OCI-LY7 (cell line): ENCODE measurements at regions not wholly inside any gene's neighbourhood (a gene's known extent, or its start where the extent isn't known, plus 50 kb on each side); places are given as distances from the start of the nearest gene placed in this dataset.
A peak's percentile ranks its signal among the peaks of the same experiment; 100 is the strongest.
"Not testable (repeated sequence)": the region's sequence is repeated elsewhere in the genome, so short reads cannot be mapped to it uniquely, and the experiment has no call there.

Experiments used
- BruUV-seq: library from RNA; stranded (reverse); fragments of 400-500 nt; replicated peaks from 2 replicates; lab custom pipeline; 2021; lab: Mats Ljungman, UMichigan
- CTCF ChIA-PET: fragments of 300-600 bp; sonication (Branson Sonifier 250); formaldehyde crosslinking; loops from one replicate; lab custom pipeline; 2022; ENCODE audit warnings: antibody characterized with exemption; ENCODE audit not compliant: unreplicated experiment; lab: Charles Lee
- POLR2A ChIA-PET: fragments of 300-600 bp; sonication (Branson Sonifier 250); formaldehyde crosslinking; loops from one replicate; lab custom pipeline; 2022; ENCODE audit warnings: antibody characterized with exemption; lab: Charles Lee
- DNase-seq: peaks from one replicate; pipeline ENCODE4 v3.0.0-alpha.2; 2015; ENCODE audit warnings: low spot score
- H2AFZ ChIP-seq: fragments of 200-600 bp; sonication (generic), shearing (Covaris generic); 2 replicates; pipeline ENCODE4 v1.6.1; 2014; ENCODE audit warnings: mild to moderate bottlenecking, antibody characterized with exemption, low read length, moderate library complexity
- H3K27ac ChIP-seq: fragments of 200-600 bp; sonication (generic); 2 replicates; pipeline ENCODE4 v1.5.1; 2014; ENCODE audit warnings: mixed run types, low read depth, mild to moderate bottlenecking, moderate library complexity, low read length, inconsistent platforms; ENCODE audit not compliant: poor library complexity, severe bottlenecking
- H3K36me3 ChIP-seq: fragments of 200-600 bp; sonication (generic); 2 replicates; pipeline ENCODE4 v1.6.1; 2014; ENCODE audit warnings: mild to moderate bottlenecking, antibody characterized with exemption, low read length, moderate library complexity, mixed read lengths; ENCODE audit not compliant: insufficient read depth
- H3K4me1 ChIP-seq: fragments of 200-600 bp; sonication (generic); 2 replicates; pipeline ENCODE4 v1.5.1; 2014; ENCODE audit warnings: mild to moderate bottlenecking, low read length; ENCODE audit not compliant: insufficient read depth, poor library complexity, severe bottlenecking
- H3K4me2 ChIP-seq: fragments of 200-600 bp; sonication (generic); 2 replicates; pipeline ENCODE4 v1.6.1; 2014; ENCODE audit warnings: mild to moderate bottlenecking, low read length
- H3K4me3 ChIP-seq: fragments of 200-600 bp; sonication (generic); 2 replicates; pipeline ENCODE4 v1.5.1; 2014; ENCODE audit warnings: mild to moderate bottlenecking, low read depth, low read length; ENCODE audit not compliant: poor library complexity, severe bottlenecking
- H3K79me2 ChIP-seq: fragments of 200-600 bp; sonication (generic); 2 replicates; pipeline ENCODE4 v1.6.1; 2016; ENCODE audit warnings: low read depth, mild to moderate bottlenecking, low read length, moderate library complexity, mixed read lengths; ENCODE audit not compliant: insufficient read depth
- H3K9me2 ChIP-seq: fragments of 200-600 bp; sonication (generic); 2 replicates; pipeline ENCODE4 v1.6.1; 2016; ENCODE audit warnings: mild to moderate bottlenecking, low read length, mixed read lengths; ENCODE audit not compliant: insufficient read depth
- H3K9me3 ChIP-seq: fragments of 200-600 bp; sonication (generic); 2 replicates; pipeline ENCODE4 v1.6.1; 2014; ENCODE audit warnings: mild to moderate bottlenecking, mixed run types, low read length, mixed read lengths
- H4K20me1 ChIP-seq: fragments of 200-600 bp; sonication (generic); 2 replicates; pipeline ENCODE4 v1.6.1; 2014; ENCODE audit warnings: mild to moderate bottlenecking, antibody characterized with exemption, low read length, moderate library complexity, mixed read lengths; ENCODE audit not compliant: insufficient read depth
- CTCF ChIP-seq: fragments of 200-600 bp; sonication (generic); conservative IDR thresholded peaks from 2 replicates; pipeline ENCODE4 v1.5.1; 2014; ENCODE audit warnings: mild to moderate bottlenecking, antibody characterized with exemption, low read length, moderate library complexity, mixed read lengths
- EZH2phosphoT487 ChIP-seq: fragments of 200-600 bp; sonication (generic); IDR thresholded peaks from 2 replicates; pipeline ENCODE4 v1.6.1; 2018; ENCODE audit warnings: low read depth, borderline replicate concordance, mild to moderate bottlenecking, mixed run types, antibody characterized with exemption, low read length, moderate library complexity, mixed read lengths
- intact Hi-C: fragments of 100-400 bp; cut with micrococcal nuclease; formaldehyde crosslinking; loops from one replicate; pipeline ENCODE4 v1.10.0; 2022; ENCODE audit not compliant: unreplicated experiment

GRCh38 chr14:106395456-106396050, 869.2 kb downstream of the TMEM121 start:
- Histone ChIP-seq H4K20me1 (no peaks in the 10 kb centered on the region), H3K4me1 (peaks cover 9% of the 10 kb centered on the region), H3K9me3 (no peaks in the 10 kb centered on the region), H3K9me2 (no peaks in the 10 kb centered on the region), H3K27ac (no peak overlapping the region), H3K4me2 (no peak overlapping the region), H2AFZ (no peak overlapping the region), H3K4me3 (no peak overlapping the region), H3K36me3 (no peaks in the 10 kb centered on the region), H3K79me2 (no peaks in the 10 kb centered on the region)
- CTCF ChIA-PET = no interaction called here
- intact Hi-C loops = no loop called here
- DNase-seq = no peak
- TF ChIP-seq EZH2phosphoT487 = no peak
- TF ChIP-seq CTCF = no peak
- POLR2A ChIA-PET = no interaction called here
- no TSS peak for BruUV-seq

- no peak overlapping the region for H3K4me3 ChIP-seq
- TF ChIP-seq EZH2phosphoT487 (no peak), CTCF (no peak)
- 0 out of 2 replicates have a peak overlapping the region, but pooled peaks have one; percentile 10 for H3K4me2 ChIP-seq
- H2AFZ ChIP-seq = no peak overlapping the region
- BruUV-seq = no TSS peak
- no peak overlapping the region for H3K27ac ChIP-seq
- no peaks in the 10 kb centered on the region for H3K9me3 ChIP-seq
- no peaks in the 10 kb centered on the region for H4K20me1 ChIP-seq
- ChIA-PET POLR2A (no interaction called here), CTCF (no interaction called here)
- no peaks in the 10 kb centered on the region for H3K79me2 ChIP-seq
- intact Hi-C loops = no loop called here
- H3K36me3 ChIP-seq = no peaks in the 10 kb centered on the region
- no peak for DNase-seq
- no peaks in the 10 kb centered on the region for H3K9me2 ChIP-seq
- H3K4me1 ChIP-seq = peaks cover 9% of the 10 kb centered on the region
These were observed 870.6 kb downstream of the TMEM121 start for GRCh38 chr14:106396999-106397398.

GRCh38 chr14:106398931-106399331, 872.5 kb downstream of the TMEM121 start:
- H3K9me3 ChIP-seq, H4K20me1 ChIP-seq, intact Hi-C loops, H3K36me3 ChIP-seq, H3K9me2 ChIP-seq, DNase-seq, CTCF ChIA-PET, H3K4me1 ChIP-seq, H3K4me2 ChIP-seq, BruUV-seq, POLR2A ChIA-PET, H2AFZ ChIP-seq, H3K4me3 ChIP-seq, H3K27ac ChIP-seq, H3K79me2 ChIP-seq: not testable (repeated sequence)

GRCh38 chr14:106401316-106401715, 874.9 kb downstream of the TMEM121 start:
- H4K20me1 ChIP-seq, H3K4me2 ChIP-seq, intact Hi-C loops, POLR2A ChIA-PET, DNase-seq, H3K9me3 ChIP-seq, CTCF ChIA-PET, H3K79me2 ChIP-seq, H3K36me3 ChIP-seq, BruUV-seq, H3K9me2 ChIP-seq, H2AFZ ChIP-seq, H3K27ac ChIP-seq, H3K4me3 ChIP-seq, H3K4me1 ChIP-seq: not testable (repeated sequence)
